GM21786 (cell line): ENCODE measurements at regions not wholly inside any gene's neighbourhood (a gene's known extent, or its start where the extent isn't known, plus 50 kb on each side); places are given as distances from the start of the nearest gene placed in this dataset.
A peak's percentile ranks its signal among the peaks of the same experiment; 100 is the strongest.

Experiments
- ATAC-seq: cut with Tn5 transposase; IDR thresholded peaks from one replicate; pipeline ENCODE4 v1.9.1; 2021; ENCODE audit not compliant: unreplicated experiment

- no peak for ATAC-seq
These were observed 178.8 kb downstream of the ARRDC4 start for GRCh38 chr15:98139337-98139736.

- no peak for ATAC-seq
These were observed 182.1 kb downstream of the ARRDC4 start for GRCh38 chr15:98142572-98142971.

GRCh38 chr15:98143116-98143515 is 182.6 kb downstream of the ARRDC4 start:
- no peak for ATAC-seq

DNA sequence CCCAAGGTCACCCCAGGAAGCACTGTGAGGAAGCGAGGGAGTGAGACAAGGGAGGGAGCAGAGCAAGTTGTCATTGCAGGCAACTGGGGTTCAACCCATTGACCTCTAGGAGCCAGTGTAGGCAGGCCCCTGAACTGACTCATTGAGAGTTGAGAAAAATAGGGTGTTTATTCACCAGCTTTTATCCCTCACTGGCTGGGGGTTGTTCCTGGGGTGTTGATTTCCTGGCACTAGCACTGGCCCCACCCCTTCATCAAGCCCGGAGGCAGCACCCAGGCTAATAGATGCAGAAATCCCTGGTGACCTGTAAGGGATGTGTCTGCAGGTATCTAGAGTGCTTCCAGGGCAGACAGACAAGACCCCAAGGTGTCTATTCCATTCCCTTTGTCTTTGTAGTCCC is 183.9 kb downstream of the ARRDC4 start:
- ATAC-seq = no peak

- no peak for ATAC-seq
These were observed 185.7 kb downstream of the ARRDC4 start for GRCh38 chr15:98146031-98146820.

GRCh38 chr15:98147415-98147814 is 186.9 kb downstream of the ARRDC4 start:
- ATAC-seq = no peak

DNA sequence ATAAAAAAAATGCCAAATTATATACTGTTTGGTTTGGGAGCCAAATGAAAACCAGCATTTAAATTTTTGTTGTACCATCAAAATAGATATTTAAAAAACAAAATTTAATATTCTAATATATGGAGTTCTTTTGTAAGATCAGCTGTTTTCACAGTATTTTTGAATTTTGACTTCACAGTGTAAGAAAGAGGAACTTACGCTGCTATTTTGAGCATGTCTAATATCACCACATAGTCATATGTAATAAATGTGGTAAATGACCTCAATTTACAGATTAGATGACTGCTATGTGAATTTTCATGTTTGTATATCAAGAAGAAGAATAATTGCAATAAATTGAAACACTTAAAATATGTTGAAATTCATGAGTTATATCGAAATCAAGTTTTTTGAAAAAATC is 189.6 kb downstream of the ARRDC4 start:
- no peak for ATAC-seq

DNA sequence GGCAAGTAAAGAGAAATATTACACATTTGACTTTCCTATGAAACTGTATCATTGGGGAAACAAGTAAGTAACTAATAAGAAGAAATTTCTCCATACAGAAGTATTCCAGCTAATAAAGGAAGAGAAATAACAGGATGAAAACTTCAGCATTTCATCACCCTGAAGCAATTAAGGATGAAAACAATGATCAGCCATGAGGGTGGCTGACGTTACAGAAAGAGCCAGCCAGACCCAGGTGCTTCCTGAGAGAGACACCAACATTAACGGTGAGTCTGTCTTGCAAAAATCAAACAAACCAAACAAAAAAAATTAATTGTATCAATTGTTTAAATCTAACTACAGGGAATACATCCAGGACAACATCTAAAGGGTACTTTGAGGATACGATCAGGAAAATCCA is 190.0 kb downstream of the ARRDC4 start:
- no peak for ATAC-seq

DNA sequence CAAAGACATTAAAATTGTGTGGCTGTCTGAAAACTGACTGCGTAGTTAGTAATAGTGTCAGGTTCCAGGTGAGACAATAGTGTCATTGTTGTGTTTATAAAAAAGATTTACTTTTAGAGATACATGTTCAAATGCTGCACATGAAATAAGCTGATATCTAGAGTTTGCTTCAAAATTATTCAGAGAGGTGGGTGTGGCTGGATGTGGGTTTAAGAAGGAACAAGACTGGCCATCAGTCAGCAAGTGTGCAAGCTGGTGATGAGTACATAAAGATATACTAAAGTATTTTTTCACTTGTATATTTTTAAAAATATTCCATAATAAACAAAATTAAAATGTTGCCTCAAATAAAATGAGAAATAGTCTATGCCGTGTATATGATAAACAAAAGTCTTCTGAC is 190.6 kb downstream of the ARRDC4 start:
- ATAC-seq = no peak

DNA sequence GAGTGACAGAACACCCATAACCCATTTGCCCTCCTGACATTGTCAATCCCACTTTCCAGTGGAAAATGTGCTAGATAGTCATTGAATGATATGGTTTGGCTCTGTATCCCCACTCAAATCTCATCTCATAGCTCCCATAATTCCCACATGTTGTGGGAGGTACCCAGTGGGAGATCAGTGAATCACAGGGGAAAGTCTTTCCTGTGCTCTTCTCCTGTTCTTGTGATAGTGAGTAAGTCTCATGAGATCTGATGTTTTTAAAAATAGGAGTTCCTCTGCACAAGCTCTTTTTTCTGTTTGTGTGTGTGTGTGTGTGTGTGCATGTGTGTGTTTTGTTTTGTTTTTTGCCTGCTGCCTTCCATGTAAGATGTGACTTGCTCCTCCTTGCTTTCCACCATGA is 191.7 kb downstream of the ARRDC4 start:
- ATAC-seq = no peak

DNA sequence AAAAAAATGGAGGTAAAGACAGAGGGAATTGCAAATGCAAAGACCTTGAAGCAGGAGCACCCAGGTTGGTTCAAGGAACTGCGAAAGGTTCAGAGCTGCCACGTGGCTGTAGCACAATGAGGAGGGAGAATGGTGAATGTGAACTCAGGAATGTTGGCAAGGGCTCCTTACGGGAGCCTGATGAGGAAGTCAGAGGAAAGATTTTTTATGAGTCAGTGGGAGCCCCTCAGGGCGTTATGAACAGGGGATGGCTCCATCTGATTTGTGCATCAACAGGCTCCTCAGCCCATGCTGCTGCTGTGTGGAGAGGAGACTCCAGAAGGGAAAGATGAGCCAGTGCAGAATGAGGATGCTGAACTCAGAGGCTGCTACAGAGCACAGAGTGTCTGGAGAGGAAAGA is 194.4 kb downstream of the ARRDC4 start:
- no peak for ATAC-seq

- no peak for ATAC-seq
These were observed 194.9 kb downstream of the ARRDC4 start for GRCh38 chr15:98155356-98155755.

DNA sequence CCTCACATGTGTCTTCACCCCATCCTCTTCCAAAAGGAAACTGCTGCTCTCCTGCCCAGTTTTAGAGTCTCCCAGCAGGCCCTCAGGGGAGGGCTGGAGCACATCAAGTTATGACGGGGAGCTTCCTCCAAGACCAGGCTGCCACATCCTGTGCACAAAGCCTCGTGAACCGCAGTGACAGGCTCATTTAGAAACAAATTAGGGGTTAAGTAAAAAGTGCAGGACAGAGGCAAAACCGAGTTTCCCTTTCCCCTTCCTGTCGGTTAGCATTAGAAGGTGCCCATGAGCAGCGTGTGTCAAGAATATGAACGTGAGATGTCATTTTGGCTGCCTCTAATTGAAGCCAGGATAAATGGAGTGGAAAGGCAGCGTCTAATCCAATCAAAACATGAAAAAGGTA is 199.7 kb downstream of the ARRDC4 start:
- ATAC-seq = peak; percentile 88

GRCh38 chr15:98163319-98164045 is 203.0 kb downstream of the ARRDC4 start:
- no peak for ATAC-seq

DNA sequence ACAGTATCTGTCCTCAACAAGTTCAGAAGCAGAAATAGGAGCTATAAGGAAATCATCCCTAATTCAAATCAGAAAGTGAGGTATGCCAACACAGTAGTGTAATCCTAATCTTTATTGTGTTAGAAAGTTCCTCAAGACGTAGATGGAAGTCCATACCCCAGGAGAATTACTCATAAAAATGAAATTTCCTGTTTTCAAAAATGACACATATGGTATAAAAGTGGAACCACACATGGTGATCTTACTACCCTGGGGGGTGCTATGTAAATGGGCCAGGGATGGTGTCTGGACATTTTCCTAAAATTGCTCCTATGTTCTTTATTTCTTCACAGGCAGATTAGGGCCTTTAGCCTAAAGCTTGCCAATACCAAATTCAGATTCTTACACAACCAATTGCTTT is 204.1 kb downstream of the ARRDC4 start:
- ATAC-seq = no peak

DNA sequence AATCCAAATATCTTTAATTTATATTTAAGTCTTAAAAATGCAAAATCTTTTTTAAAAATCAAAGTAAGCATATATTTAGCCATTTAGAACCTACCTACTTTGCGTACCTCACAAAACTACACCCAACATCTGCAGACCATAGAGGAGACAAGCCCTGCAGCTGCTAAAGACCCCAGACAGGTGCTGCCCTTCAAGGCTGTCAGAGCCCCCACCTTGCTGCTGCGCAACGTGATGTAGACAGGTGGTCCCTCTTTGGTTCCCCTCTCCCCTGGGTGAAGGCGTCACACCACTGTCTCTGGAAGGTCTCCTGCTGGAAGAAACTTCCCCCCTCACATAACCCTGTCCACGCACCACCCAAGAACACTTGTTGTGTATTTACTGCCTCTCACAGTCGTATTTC is 204.5 kb downstream of the ARRDC4 start:
- no peak for ATAC-seq

GRCh38 chr15:98167722-98168268 is 207.3 kb downstream of the ARRDC4 start:
- no peak for ATAC-seq

DNA sequence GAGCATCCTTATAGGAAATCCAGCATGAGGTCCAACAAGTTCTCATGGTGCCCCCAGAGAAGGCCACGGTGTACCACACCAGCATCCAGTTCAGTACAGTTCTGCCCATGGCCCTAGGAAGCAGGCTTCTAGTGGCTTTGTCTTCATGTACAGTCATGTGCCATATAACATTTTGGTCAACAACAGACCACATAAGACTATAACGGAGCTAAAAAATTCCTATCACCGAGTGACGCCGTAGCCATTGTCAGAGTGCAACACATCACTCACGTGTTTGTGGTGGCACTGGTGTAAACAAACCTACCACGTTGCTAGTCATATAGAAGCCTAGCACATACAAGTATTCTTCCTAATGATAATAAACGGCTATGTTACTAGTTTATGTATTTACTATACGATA is 209.0 kb downstream of the ARRDC4 start:
- no peak for ATAC-seq

DNA sequence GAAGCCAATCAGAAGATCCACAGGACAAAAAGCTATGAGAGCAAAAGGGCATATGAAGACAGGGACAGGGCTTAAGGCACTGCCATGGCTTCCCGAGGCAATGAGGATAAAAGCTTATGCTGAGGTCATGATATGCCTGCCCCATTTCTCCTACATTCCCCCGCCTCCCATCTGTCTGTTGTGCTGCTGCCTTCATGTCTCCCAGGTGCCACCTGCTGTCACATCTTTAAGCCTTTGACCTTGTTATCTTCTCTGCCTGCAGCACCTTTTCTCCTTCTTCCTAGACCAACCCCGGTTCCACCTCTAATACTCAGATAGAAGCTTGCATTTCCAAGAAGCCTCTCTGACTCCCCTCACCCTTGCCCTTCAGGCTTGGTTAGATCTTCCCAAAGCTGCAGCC is 213.8 kb downstream of the ARRDC4 start:
- ATAC-seq = no peak

GRCh38 chr15:98174841-98175240 is 214.3 kb downstream of the ARRDC4 start:
- no peak for ATAC-seq

DNA sequence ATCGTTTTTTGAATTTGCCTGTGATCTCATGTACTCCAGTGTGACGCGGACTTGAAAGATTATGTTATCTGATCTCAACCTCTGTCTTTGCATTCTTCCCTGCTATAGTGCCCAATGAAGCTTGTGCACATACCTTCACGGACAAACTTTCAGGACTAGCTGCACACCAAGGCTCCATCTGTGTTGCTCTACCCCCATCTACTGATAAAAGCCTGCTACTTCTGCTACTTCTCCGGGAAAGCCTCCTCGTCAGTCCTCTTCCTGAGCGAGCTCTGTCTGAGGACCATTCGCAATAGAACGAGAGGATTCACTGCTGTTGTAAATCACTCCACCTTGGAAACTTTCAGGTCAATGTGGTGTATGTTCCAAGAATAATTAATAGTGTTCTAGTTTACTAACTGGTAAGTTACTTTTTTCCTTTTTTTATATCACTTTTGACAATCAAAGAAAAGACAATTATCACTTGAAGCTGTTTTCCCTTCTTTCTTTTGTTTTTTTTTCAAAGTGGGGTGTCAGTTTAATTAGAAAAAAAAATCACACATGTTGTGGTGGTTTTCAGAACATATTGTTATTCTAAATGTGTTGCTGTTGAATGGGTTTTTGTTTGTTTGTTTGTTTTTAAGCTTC is 217.6 kb downstream of the ARRDC4 start:
- ATAC-seq = no peak

DNA sequence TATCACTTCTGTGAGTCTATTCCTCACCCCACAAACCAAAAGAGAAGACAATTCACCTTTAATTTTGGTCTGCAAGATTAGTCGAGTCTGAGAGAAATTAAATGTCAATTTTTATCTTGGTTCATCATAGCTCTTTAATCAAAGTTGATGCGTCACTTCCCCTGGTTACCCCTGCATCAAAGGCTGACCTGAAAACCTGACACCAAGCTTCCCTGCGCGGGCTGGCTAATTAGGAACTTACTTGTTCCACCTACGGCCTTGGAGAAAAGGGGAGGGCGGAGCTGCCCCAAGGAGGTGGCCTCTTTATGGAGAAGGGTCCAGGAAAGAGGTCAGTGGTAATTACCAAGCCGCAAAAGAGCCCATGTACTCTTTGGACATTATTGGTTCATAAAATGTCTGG is 218.4 kb downstream of the ARRDC4 start:
- no peak for ATAC-seq
